ENCODE measurements at regions not wholly inside any gene's neighbourhood (a gene's known extent, or its start where the extent isn't known, plus 50 kb on each side); places are given as distances from the start of the nearest gene placed in this dataset.

- Histone ChIP-seq H3K27me3 (ENCODE audit: insufficient read depth, low read length) (no peaks in the 10 kb centered on the region), H3K4me1 (ENCODE audit: insufficient read depth, low read length) (peaks cover 34% of the 10 kb centered on the region), H3K9ac (ENCODE audit: low read depth, low read length) (peak overlapping the region; percentile 58; the same call in 1 of the 2 replicates), H3K9me3 (ENCODE audit: insufficient read depth, low read depth, low read length) (no peaks in the 10 kb centered on the region), H3K36me3 (ENCODE audit: insufficient read depth, low read depth, low read length) (no peaks in the 10 kb centered on the region), H3K4me3 (ENCODE audit: low read length) (peak overlapping the region; percentile 33; the same call in 1 of the 2 replicates), H3K27ac (ENCODE audit: low read length) (peak overlapping the region; percentile 69)
Observed at GRCh38 chr2:234686088-234686890, 189.4 kb upstream of the ARL4C start.

GRCh38 chr2:234684466-234684865 is 187.6 kb upstream of the ARL4C start:
- Histone ChIP-seq H3K4me1 (ENCODE audit: insufficient read depth, low read length) (peaks cover 32% of the 10 kb centered on the region), H3K27me3 (ENCODE audit: insufficient read depth, low read length) (no peaks in the 10 kb centered on the region), H3K4me3 (ENCODE audit: low read length) (no peak overlapping the region), H3K9ac (ENCODE audit: low read depth, low read length) (peak overlapping the region; percentile 18; the same call in 1 of the 2 replicates), H3K9me3 (ENCODE audit: insufficient read depth, low read depth, low read length) (no peaks in the 10 kb centered on the region), H3K36me3 (ENCODE audit: insufficient read depth, low read depth, low read length) (no peaks in the 10 kb centered on the region), H3K27ac (ENCODE audit: low read length) (peak overlapping the region; percentile 9)

GRCh38 chr2:234683950-234684349 is 187.1 kb upstream of the ARL4C start:
- peak overlapping the region; percentile 9 for H3K27ac ChIP-seq (ENCODE audit: low read length)
- H3K9ac ChIP-seq (ENCODE audit: low read depth, low read length): peak overlapping the region; percentile 48; the same call in 1 of the 2 replicates
- no peaks in the 10 kb centered on the region for H3K36me3 ChIP-seq (ENCODE audit: insufficient read depth, low read depth, low read length)
- 0 out of 2 replicates have a peak overlapping the region, but pooled peaks have one; percentile 7 for H3K4me3 ChIP-seq (ENCODE audit: low read length)
- peaks cover 32% of the 10 kb centered on the region for H3K4me1 ChIP-seq (ENCODE audit: insufficient read depth, low read length)
- no peaks in the 10 kb centered on the region for H3K27me3 ChIP-seq (ENCODE audit: insufficient read depth, low read length)
- no peaks in the 10 kb centered on the region for H3K9me3 ChIP-seq (ENCODE audit: insufficient read depth, low read depth, low read length)

GRCh38 chr2:234682492-234683228 is 185.8 kb upstream of the ARL4C start:
- Histone ChIP-seq H3K9ac (ENCODE audit: low read depth, low read length) (no peak overlapping the region), H3K27ac (ENCODE audit: low read length) (no peak overlapping the region), H3K27me3 (ENCODE audit: insufficient read depth, low read length) (no peaks in the 10 kb centered on the region), H3K36me3 (ENCODE audit: insufficient read depth, low read depth, low read length) (no peaks in the 10 kb centered on the region), H3K4me3 (ENCODE audit: low read length) (no peak overlapping the region), H3K4me1 (ENCODE audit: insufficient read depth, low read length) (peaks cover 34% of the 10 kb centered on the region), H3K9me3 (ENCODE audit: insufficient read depth, low read depth, low read length) (peaks cover 5% of the 10 kb centered on the region; the same call in 1 of the 2 replicates)

- Histone ChIP-seq H3K4me1 (ENCODE audit: insufficient read depth, low read length) (peaks cover 38% of the 10 kb centered on the region), H3K36me3 (ENCODE audit: insufficient read depth, low read depth, low read length) (no peaks in the 10 kb centered on the region), H3K4me3 (ENCODE audit: low read length) (no peak overlapping the region), H3K27me3 (ENCODE audit: insufficient read depth, low read length) (no peaks in the 10 kb centered on the region), H3K27ac (ENCODE audit: low read length) (no peak overlapping the region), H3K9me3 (ENCODE audit: insufficient read depth, low read depth, low read length) (peaks cover 5% of the 10 kb centered on the region; the same call in 1 of the 2 replicates), H3K9ac (ENCODE audit: low read depth, low read length) (no peak overlapping the region)
Observed at GRCh38 chr2:234680688-234681619, 184.1 kb upstream of the ARL4C start.

- no peaks in the 10 kb centered on the region for H3K36me3 ChIP-seq (ENCODE audit: insufficient read depth, low read depth, low read length)
- no peak overlapping the region for H3K9ac ChIP-seq (ENCODE audit: low read depth, low read length)
- H3K4me3 ChIP-seq (ENCODE audit: low read length): no peak overlapping the region
- peaks cover 5% of the 10 kb centered on the region; the same call in 1 of the 2 replicates for H3K9me3 ChIP-seq (ENCODE audit: insufficient read depth, low read depth, low read length)
- H3K4me1 ChIP-seq (ENCODE audit: insufficient read depth, low read length): peaks cover 39% of the 10 kb centered on the region
- H3K27me3 ChIP-seq (ENCODE audit: insufficient read depth, low read length): no peaks in the 10 kb centered on the region
- no peak overlapping the region for H3K27ac ChIP-seq (ENCODE audit: low read length)
Observed at GRCh38 chr2:234679741-234680687, 183.1 kb upstream of the ARL4C start.

GRCh38 chr2:234679301-234679740 is 182.4 kb upstream of the ARL4C start:
- no peak overlapping the region for H3K4me3 ChIP-seq (ENCODE audit: low read length)
- H3K4me1 ChIP-seq (ENCODE audit: insufficient read depth, low read length): peaks cover 33% of the 10 kb centered on the region
- peaks cover 5% of the 10 kb centered on the region; the same call in 1 of the 2 replicates for H3K9me3 ChIP-seq (ENCODE audit: insufficient read depth, low read depth, low read length)
- H3K9ac ChIP-seq (ENCODE audit: low read depth, low read length): no peak overlapping the region
- H3K36me3 ChIP-seq (ENCODE audit: insufficient read depth, low read depth, low read length): no peaks in the 10 kb centered on the region
- H3K27me3 ChIP-seq (ENCODE audit: insufficient read depth, low read length): no peaks in the 10 kb centered on the region
- H3K27ac ChIP-seq (ENCODE audit: low read length): no peak overlapping the region

- no peak overlapping the region for H3K27ac ChIP-seq (ENCODE audit: low read length)
- H3K4me1 ChIP-seq (ENCODE audit: insufficient read depth, low read length): peaks cover 29% of the 10 kb centered on the region; the same call in 1 of the 2 replicates
- H3K9ac ChIP-seq (ENCODE audit: low read depth, low read length): no peak overlapping the region
- no peak overlapping the region for H3K4me3 ChIP-seq (ENCODE audit: low read length)
- peaks cover 5% of the 10 kb centered on the region; the same call in 1 of the 2 replicates for H3K9me3 ChIP-seq (ENCODE audit: insufficient read depth, low read depth, low read length)
- no peaks in the 10 kb centered on the region for H3K36me3 ChIP-seq (ENCODE audit: insufficient read depth, low read depth, low read length)
- no peaks in the 10 kb centered on the region for H3K27me3 ChIP-seq (ENCODE audit: insufficient read depth, low read length)
Observed at GRCh38 chr2:234678711-234679110, 181.8 kb upstream of the ARL4C start.

GRCh38 chr2:234677758-234678538 is 181.1 kb upstream of the ARL4C start:
- peaks cover 5% of the 10 kb centered on the region; the same call in 1 of the 2 replicates for H3K9me3 ChIP-seq (ENCODE audit: insufficient read depth, low read depth, low read length)
- no peak overlapping the region for H3K27ac ChIP-seq (ENCODE audit: low read length)
- no peaks in the 10 kb centered on the region for H3K27me3 ChIP-seq (ENCODE audit: insufficient read depth, low read length)
- peaks cover 25% of the 10 kb centered on the region; the same call in 1 of the 2 replicates for H3K4me1 ChIP-seq (ENCODE audit: insufficient read depth, low read length)
- no peak overlapping the region for H3K9ac ChIP-seq (ENCODE audit: low read depth, low read length)
- no peak overlapping the region for H3K4me3 ChIP-seq (ENCODE audit: low read length)
- H3K36me3 ChIP-seq (ENCODE audit: insufficient read depth, low read depth, low read length): no peaks in the 10 kb centered on the region
